Endothelial cell of umbilical vein (primary cell): ENCODE measurements at regions not wholly inside any gene's neighbourhood (a gene's known extent, or its start where the extent isn't known, plus 50 kb on each side); places are given as distances from the start of the nearest gene placed in this dataset.

ENCODE experiments used
- BruUV-seq: library from RNA; stranded (reverse); fragments of 400-500 nt; replicated peaks from 2 replicates; lab custom pipeline; 2021; lab: Mats Ljungman, UMichigan
- CTCF ChIA-PET: fragments of 300-600, 350-600 bp; sonication (Branson Sonifier 250); formaldehyde crosslinking; loops from one replicate; lab custom pipeline; 2021; ENCODE audit warnings: antibody characterized with exemption, inconsistent platforms; lab: Charles Lee
- POLR2A ChIA-PET: fragments of 300-600, 350-600 bp; sonication (Branson Sonifier 250); formaldehyde crosslinking; loops from one replicate; lab custom pipeline; 2021; ENCODE audit warnings: antibody characterized with exemption, inconsistent platforms; lab: Charles Lee
- DNase-seq: peaks from one replicate; pipeline ENCODE4 v3.0.0-alpha.2; 2011; ENCODE audit warnings: low read depth, low spot score
- FAIRE-seq: peaks from 2 replicates; lab custom pipeline; 2011; peaks lifted over from hg19 to GRCh38; lab: Jason Lieb, UNC
- H2AFZ ChIP-seq: 2 replicates; pipeline ENCODE4 v1.6.0; 2012; ENCODE audit warnings: low read depth, low read length, control low read depth, inconsistent platforms
- H3K27ac ChIP-seq: 2 replicates; pipeline ENCODE4 v1.5.1; 2011; ENCODE audit warnings: low read depth, mild to moderate bottlenecking, control low read depth, low read length, moderate library complexity; ENCODE audit not compliant: insufficient read depth
- H3K27me3 ChIP-seq, 2 experiments: 2 replicates each; pipeline versions ENCODE4 v1.6.0 to v1.6.1; 2011; ENCODE audit warnings: low read length in 2 of 2, mixed read lengths in 1 of 2; ENCODE audit not compliant: control insufficient read depth in 2 of 2, insufficient read depth in 2 of 2
- H3K36me3 ChIP-seq, 2 experiments: 2 replicates in 1 of 2; 3 replicates in 1 of 2; pipeline ENCODE4 v1.5.1; 2011; ENCODE audit warnings: low read length in 2 of 2, mild to moderate bottlenecking in 1 of 2, moderate library complexity in 1 of 2; ENCODE audit not compliant: control insufficient read depth in 2 of 2, insufficient read depth in 2 of 2; ENCODE audit errors: extremely low read depth in 1 of 2
- H3K4me1 ChIP-seq: 3 replicates; pipeline ENCODE4 v1.5.1; 2011; ENCODE audit warnings: mild to moderate bottlenecking, low read length; ENCODE audit not compliant: control insufficient read depth, insufficient read depth; ENCODE audit errors: extremely low read depth
- H3K4me2 ChIP-seq: 2 replicates; pipeline ENCODE4 v1.6.1; 2011; ENCODE audit warnings: low read length, control low read depth, mixed read lengths; ENCODE audit not compliant: insufficient read depth
- H3K4me3 ChIP-seq, 3 experiments: fragments of 200-600 bp in 1 of 3; sonication (generic), shearing (Covaris generic) in 1 of 3; replicated peaks in 1 of 3; 2 replicates each; pipeline ENCODE4 v1.5.1; 2011 to 2016; ENCODE audit warnings: control low read depth in 3 of 3, low read length in 3 of 3, mild to moderate bottlenecking in 2 of 3, inconsistent platforms in 1 of 3, low read depth in 1 of 3, moderate library complexity in 1 of 3; ENCODE audit not compliant: insufficient read depth in 1 of 3
- H3K79me2 ChIP-seq: 2 replicates; pipeline ENCODE4 v1.6.0; 2012; ENCODE audit warnings: low read length, inconsistent platforms; ENCODE audit not compliant: control insufficient read depth, insufficient read depth
- H3K9ac ChIP-seq: replicated peaks from 2 replicates; pipeline ENCODE3; 2011; ENCODE audit warnings: low read length, control low read depth; ENCODE audit not compliant: insufficient read depth; ENCODE audit errors: extremely low read depth
- H3K9me1 ChIP-seq: replicated peaks from 3 replicates; pipeline ENCODE4 v1.6.0; 2011; ENCODE audit warnings: mild to moderate bottlenecking, low read length; ENCODE audit not compliant: control insufficient read depth, insufficient read depth; ENCODE audit errors: extremely low read depth
- H3K9me3 ChIP-seq: replicated peaks from 2 replicates; pipeline ENCODE4 v1.5.1; 2012; ENCODE audit warnings: low read length, inconsistent platforms; ENCODE audit not compliant: control insufficient read depth, insufficient read depth
- H4K20me1 ChIP-seq: replicated peaks from 2 replicates; pipeline ENCODE3; 2011; ENCODE audit warnings: mild to moderate bottlenecking, low read length; ENCODE audit not compliant: control insufficient read depth, insufficient read depth; ENCODE audit errors: extremely low read depth
- EZH2 ChIP-seq: IDR thresholded peaks from 2 replicates; pipeline ENCODE4 v1.6.1; 2012; ENCODE audit warnings: borderline replicate concordance, low read depth, mild to moderate bottlenecking, moderate library complexity, low read length, inconsistent platforms; ENCODE audit not compliant: severe bottlenecking
- FOS ChIP-seq: IDR thresholded peaks from 2 replicates; pipeline ENCODE4 v1.6.1; 2011; ENCODE audit warnings: mild to moderate bottlenecking, low read length, moderate library complexity, borderline replicate concordance; ENCODE audit not compliant: insufficient read depth
- MYC ChIP-seq: IDR thresholded peaks from one replicate; pipeline ENCODE4 v1.6.1; 2011; ENCODE audit warnings: mild to moderate bottlenecking, low read depth, low read length
- dilution Hi-C: fragments of 300-500 bp; cut with MboI; formaldehyde crosslinking; loops from one replicate; pipeline ENCODE4 v1.15.0; 2019; ENCODE audit warnings: low sequenced_read_pairs; ENCODE audit not compliant: extremely low pct_ligation_motif_present
- intact Hi-C: fragments of 100-400 bp; cut with micrococcal nuclease; formaldehyde crosslinking; loops from one replicate; pipeline ENCODE4 v1.10.0; 2022
- TF ChIP-seq, protein P1 (sequence below), 2 donors: IDR thresholded peaks; 1 replicate in 1 of 2; 2 replicates in 1 of 2; pipeline ENCODE4 v1.5.1; 2011; ENCODE audit warnings: low read length in 2 of 2, mild to moderate bottlenecking in 2 of 2, moderate library complexity in 2 of 2, control low read depth in 1 of 2, inconsistent platforms in 1 of 2, low read depth in 1 of 2; ENCODE audit not compliant: insufficient read depth in 1 of 2; ENCODE audit errors: extremely low read depth in 1 of 2
- TF ChIP-seq, protein P2 (sequence below): IDR thresholded peaks from 2 replicates; pipeline ENCODE4 v1.6.1; 2011; ENCODE audit not compliant: insufficient read depth, insufficient read length

DNA sequence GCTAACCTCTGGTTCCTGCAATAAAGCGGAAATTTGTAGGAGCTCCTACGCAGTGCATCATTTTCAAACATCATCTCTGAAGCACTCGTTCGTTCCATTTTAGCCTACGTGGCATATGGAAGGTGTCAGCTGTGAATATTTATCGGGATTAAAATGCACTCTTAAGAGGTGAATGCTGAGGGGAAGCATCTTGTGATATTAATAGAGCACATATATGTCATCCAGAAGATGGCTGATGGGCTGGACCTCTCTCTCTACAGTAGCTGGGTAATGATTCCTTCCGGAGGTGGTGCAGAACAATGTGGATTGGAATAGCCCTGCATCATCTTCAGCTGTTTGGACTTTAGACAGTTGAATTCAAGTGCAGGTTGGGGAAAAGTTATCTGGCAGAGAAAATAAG is 478.7 kb downstream of the DMAC1 start:
- no peaks in the 10 kb centered on the region for H3K4me1 ChIP-seq
- H3K36me3 ChIP-seq: no peaks in the 10 kb centered on the region
- H3K4me2 ChIP-seq: no peak overlapping the region
- ChIA-PET POLR2A (no interaction called here), CTCF (interaction anchor here (1.5 kb wide), 1 partner anchor 87 kb away, joined by 6 read pairs; no protein-coding TSS in a partner anchor)
- dilution Hi-C loops: no loop called here
- no peaks in the 10 kb centered on the region for H4K20me1 ChIP-seq
- H3K9ac ChIP-seq: no peak overlapping the region
- no peaks in the 10 kb centered on the region for H3K9me3 ChIP-seq
- no peaks in the 10 kb centered on the region for H3K79me2 ChIP-seq
- intact Hi-C loops: no loop called here
- H2AFZ ChIP-seq: no peak overlapping the region
- H3K4me3 ChIP-seq: no peak overlapping the region
- no peaks in the 10 kb centered on the region for H3K27me3 ChIP-seq
- no peak overlapping the region for H3K27ac ChIP-seq
- TF ChIP-seq EZH2: no peak
- TF ChIP-seq, protein P1, sequence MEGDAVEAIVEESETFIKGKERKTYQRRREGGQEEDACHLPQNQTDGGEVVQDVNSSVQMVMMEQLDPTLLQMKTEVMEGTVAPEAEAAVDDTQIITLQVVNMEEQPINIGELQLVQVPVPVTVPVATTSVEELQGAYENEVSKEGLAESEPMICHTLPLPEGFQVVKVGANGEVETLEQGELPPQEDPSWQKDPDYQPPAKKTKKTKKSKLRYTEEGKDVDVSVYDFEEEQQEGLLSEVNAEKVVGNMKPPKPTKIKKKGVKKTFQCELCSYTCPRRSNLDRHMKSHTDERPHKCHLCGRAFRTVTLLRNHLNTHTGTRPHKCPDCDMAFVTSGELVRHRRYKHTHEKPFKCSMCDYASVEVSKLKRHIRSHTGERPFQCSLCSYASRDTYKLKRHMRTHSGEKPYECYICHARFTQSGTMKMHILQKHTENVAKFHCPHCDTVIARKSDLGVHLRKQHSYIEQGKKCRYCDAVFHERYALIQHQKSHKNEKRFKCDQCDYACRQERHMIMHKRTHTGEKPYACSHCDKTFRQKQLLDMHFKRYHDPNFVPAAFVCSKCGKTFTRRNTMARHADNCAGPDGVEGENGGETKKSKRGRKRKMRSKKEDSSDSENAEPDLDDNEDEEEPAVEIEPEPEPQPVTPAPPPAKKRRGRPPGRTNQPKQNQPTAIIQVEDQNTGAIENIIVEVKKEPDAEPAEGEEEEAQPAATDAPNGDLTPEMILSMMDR (IDR thresholded peaks at IDR 0.05; ENCODE audit: extremely low read depth in 1 of 2, insufficient read depth in 1 of 2, low read depth in 1 of 2, low read length in 2 of 2): no peak
- BruUV-seq: no TSS peak
- DNase-seq (no peak), FAIRE-seq (no peak)
- H3K9me1 ChIP-seq: no peaks in the 10 kb centered on the region

DNA sequence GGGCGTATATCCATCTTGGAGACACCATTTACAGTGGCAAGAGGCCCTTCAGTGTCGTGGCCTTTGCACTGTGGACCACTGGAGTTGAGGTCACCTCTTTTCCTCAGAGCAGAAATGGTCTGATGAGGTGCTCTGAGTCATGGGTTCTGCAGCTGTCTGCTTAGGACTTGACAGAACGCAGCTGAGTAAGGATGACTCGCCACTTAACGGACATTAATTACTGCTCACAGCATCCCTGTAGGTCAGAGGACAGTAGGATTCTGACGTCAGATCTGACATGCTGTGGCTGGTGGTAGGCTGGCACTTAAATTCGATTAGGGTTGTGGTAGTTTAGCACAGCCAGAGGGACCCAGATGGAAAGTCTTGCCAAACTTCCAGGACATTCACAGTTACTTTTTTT is 479.4 kb downstream of the DMAC1 start:
- Histone ChIP-seq H3K4me3 (no peak overlapping the region), H3K27me3 (no peaks in the 10 kb centered on the region), H3K9me3 (no peaks in the 10 kb centered on the region), H4K20me1 (no peaks in the 10 kb centered on the region), H3K4me1 (no peaks in the 10 kb centered on the region), H3K27ac (no peak overlapping the region), H3K79me2 (no peaks in the 10 kb centered on the region), H3K4me2 (no peak overlapping the region), H2AFZ (no peak overlapping the region), H3K9me1 (no peaks in the 10 kb centered on the region), H3K9ac (no peak overlapping the region), H3K36me3 (no peaks in the 10 kb centered on the region)
- FAIRE-seq: no peak
- intact Hi-C loops (no loop called here), dilution Hi-C loops (no loop called here)
- POLR2A ChIA-PET: no interaction called here
- CTCF ChIA-PET: interaction anchor here (1.5 kb wide), 1 partner anchor 86 kb away, joined by 6 read pairs; no protein-coding TSS in a partner anchor
- DNase-seq: peak; percentile 18
- TF ChIP-seq MYC (no peak), FOS (peak; percentile 66)
- TF ChIP-seq, protein P2, sequence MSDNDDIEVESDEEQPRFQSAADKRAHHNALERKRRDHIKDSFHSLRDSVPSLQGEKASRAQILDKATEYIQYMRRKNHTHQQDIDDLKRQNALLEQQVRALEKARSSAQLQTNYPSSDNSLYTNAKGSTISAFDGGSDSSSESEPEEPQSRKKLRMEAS: no peak
- BruUV-seq: no TSS peak
